Medulla oblongata (tissue), 1 donor: ENCODE measurements at regions not wholly inside any gene's neighbourhood (a gene's known extent, or its start where the extent isn't known, plus 50 kb on each side); places are given as distances from the start of the nearest gene placed in this dataset.

ENCODE experiments used
- DNase-seq: peaks from one replicate; pipeline ENCODE4 v3.0.0-alpha.2; 2015; ENCODE audit errors: extremely low spot score

DNA sequence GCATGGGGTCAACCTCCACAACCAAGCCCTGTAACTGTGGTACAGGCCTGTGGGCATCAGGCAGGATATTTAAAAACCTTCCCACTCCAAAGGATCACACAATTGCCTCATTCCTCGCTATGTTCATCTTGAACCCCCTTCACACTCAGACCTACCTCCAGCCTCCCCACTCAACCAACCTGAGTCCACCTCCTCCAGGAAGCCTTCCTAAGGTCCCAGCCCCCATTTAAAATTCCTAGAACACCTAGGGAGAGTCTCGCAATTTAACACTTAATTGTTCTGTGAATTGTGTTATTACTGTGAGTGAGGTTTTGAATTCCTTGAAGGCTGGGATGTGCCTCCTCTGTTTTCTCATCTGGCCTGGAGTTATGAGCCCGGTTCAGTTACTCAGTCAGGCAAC, 93.1 kb upstream of the SMNDC1 start:
- DNase-seq, result no peak

DNA sequence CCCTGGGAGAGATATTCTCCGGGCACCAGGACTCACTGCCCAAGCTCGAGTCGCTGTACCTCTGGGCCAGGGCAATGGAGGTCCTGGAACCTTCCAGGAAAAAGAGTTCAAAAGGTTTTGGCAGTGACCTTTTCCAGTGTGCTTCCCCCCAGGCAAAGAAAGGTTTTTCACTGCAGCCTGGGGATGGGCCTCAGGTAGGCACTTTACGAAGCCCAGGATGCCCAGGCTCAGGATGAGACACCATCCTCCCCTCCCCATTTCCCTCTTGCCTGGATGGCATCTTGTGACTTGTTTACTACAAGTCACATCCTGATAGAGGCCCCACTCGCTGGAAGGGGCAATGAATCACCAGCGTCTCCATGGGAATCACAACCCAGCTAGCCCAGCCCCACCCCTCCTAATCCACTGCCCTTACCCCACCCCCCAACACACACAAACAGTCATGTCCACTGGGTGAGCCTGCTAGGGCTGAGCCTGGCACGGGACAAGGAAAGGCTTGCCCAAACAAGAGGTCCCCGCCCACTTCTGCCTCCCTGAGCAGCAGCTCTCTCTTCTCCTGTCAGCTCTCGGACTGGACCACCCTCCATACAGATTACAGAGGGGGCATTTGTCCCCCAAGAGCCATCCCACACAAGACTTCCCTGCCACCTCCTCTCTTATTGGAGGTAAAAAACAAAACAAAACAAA, 93.8 kb upstream of the SMNDC1 start:
- DNase-seq, result no peak

DNA sequence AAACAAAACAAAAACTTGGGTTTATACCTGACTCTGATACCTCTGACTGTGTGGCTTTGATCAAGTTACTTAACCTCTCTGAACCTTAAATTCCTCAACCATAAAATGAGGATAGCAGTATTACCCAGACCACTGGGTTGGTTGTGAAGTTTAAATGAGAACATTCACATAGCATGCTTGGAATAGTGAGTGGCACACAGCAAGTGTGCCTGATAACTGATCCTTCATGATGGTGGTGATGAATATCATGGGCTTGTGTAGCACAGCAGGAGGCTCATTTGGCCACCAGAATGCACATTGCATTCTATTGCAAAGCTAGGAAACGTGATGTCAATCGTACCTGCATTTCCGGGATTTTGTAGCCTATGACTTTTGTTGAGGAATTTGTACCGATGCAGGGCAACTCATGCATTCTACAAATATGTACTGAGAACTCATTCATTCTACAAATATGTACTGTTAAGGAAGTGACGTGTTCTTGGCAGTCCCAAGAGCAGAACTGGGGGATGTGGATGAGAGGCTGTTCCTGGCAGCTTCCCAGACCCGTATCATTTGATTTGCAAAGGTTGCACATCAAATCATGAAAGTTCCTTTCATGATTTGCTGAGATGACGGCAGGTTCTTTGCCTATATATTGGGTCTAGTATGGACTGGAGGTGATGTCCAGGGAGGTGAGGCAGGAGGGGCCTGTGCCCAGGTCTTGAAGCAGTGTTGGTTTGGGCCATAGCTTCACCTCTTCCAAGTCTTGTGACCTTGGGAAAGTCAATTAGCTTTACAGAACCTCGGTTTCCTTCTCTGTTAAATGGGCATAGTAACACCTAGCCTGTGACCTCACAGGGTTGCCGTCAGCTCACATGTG, 94.6 kb upstream of the SMNDC1 start:
- DNase-seq, result no peak

DNA sequence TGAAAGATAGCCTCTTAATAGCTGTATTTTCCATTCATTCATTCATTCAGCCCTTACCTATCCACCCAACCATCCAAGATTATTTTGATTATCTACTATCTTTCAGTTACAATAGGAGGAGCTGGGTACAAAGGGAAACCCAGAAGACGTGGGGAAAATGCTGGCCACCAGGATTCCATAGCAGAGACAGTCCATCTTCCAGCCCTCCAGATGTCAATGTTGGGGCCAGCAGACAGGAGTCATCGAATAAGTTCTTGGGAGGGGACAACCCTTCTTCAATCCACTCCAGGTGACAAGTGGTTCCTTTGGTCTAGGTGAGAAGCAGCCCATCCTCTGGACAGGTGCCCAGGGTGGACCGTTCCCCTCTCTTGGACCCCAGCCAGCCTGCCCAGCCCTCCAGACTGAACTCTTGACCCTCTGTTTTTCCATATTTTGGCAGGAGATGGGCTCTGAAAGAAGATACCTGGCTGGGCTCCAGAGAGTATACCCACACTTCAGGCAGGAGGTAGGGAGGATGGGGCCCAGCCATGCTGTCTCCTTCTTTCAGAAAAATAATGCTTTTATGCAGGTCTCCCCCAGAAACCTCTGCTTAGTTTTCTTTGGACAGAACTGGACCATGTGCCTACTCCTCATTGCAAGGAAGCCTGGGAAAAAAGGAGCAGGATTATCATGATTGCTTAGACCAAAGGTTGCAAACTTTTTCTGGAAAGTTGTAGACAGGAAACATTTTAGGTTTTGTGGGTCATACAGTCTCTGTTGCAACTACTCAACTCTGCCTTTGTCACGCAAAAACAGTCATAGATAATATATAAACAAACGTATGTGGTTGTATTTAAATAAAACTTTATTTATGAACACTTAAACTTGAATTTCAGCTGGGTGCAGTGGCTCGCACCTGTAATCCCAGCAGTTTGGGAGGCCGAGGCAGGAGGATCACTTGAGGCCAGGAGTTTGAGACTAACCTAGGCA, 95.5 kb upstream of the SMNDC1 start:
- no peak for DNase-seq

DNA sequence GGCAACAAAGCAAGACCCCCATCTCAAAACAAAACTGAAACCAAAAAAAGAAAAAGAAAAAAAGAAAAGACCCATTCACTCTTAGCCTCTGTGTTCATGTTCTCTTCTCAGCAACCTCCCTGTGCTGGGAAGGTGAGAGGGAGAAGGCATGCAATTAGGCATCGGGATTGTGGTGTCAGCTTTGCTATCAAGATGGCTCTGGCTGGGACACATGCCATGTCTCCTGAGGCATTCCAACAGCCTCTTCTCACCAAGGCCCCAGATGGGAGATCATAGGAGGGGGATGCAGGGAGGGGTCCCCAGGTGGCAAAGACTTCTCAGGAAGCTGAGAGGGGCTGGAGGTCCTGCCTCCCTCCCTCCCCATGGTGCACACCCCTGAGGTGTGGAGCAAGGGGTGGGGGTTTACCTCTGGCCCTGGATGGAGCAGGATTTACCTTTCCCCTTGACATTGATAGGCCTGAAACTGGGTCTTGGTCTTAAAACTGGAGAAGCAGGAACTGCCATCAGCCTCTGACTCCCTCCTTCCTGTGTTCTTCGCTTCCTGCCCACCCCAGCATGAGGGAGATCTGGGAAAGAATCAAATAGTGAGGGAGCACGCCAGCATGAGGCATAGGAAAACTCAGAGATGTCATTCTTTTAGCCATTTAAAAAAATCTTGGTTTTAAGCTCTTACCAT, 96.2 kb upstream of the DUSP5 start:
- no peak for DNase-seq

DNA sequence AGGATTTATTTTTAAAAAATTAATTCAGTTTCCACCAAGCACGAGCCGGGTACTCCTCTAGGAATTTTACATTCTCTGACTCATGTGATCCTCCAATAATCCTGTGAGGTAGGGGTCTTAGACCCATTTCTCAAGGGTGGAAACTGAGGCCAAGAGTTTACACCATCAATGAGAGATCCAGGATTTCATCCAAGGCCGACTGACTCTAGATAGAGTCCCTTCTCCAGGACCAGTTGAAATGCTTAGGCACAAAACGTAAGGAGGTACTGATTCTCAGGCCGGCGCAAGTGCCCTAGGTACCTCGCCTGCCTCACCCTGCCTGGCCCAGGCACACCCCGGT, 95.7 kb upstream of the DUSP5 start:
- DNase-seq, result no peak

DNA sequence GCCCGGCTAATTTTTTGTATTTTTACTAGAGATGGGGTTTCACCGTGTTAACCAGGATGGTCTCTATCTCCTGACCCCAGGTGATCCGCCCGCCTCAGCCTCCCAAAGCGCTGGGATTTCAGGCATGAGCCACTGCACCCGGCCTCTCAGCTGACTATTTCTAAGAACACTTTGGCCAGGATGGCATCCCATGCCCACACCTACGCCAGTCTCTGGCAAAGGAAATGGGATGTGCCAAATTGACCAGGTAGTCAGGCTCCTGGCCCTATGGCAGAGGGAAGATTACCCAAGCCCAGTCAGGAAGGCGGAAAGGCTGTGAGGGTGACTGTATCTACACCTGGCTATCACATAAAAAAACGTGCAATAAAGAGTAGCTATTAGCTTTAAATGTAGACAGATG, 94.1 kb upstream of the DUSP5 start:
- DNase-seq, result no peak

DNA sequence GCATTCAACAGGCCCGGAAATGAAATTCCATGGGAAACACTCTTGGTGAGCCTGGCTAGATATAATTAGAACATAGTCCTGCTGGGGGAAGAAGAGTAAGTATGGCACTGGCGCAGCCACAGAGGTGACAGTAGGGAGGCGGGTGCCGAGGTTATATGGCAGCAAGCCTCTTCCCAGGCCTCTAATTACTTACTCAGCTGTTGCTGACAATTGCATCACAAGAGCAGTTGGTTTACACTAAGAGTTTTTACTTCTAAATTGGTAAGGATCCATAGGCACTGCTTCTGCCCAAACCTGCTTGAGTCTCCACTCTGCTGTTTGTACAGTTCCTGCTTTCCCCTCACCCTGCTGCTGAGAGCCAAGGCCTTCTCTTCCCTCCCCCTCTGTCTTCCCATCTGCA, 93.3 kb upstream of the DUSP5 start:
- no peak for DNase-seq

DNA sequence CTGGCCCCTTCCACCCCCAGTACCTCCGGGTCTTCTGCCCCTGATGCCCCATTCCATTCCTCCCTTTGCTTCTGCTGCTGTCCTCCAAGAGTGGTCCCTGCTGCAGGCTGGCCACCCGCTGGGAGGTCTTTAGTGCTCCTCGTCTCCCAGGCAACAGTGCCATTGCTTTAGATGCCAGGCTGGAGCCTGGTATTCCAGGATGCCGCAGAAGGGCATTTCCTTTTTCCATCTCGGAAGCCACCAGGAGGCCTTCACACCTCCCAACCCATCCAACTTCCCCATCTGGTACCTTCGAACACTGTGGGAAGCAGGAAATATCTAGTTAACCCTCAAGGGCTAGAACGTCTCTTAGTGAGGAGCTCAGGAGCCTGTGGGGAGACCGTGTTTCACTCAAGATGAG, 92.9 kb upstream of the DUSP5 start:
- DNase-seq, result no peak

DNA sequence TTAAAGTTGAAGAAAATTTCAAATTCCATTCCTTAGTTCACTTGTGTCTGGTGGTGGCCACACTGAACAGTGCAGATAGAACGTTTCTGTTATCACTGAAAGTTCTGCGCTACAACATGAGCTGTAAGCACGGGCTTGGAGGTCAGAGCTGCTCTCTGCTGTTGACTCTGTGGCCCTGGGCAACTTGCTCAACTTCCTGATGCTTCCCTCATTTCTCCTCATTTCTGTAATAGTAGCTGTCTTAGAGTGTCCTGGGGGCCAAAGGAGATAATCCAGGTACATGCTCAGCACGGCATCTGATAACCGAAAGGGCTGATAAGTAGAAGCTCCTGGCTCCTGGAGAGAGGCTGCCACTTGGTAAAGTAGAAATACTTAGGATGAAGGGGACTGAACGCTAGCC, 92.3 kb upstream of the DUSP5 start:
- no peak for DNase-seq

DNA sequence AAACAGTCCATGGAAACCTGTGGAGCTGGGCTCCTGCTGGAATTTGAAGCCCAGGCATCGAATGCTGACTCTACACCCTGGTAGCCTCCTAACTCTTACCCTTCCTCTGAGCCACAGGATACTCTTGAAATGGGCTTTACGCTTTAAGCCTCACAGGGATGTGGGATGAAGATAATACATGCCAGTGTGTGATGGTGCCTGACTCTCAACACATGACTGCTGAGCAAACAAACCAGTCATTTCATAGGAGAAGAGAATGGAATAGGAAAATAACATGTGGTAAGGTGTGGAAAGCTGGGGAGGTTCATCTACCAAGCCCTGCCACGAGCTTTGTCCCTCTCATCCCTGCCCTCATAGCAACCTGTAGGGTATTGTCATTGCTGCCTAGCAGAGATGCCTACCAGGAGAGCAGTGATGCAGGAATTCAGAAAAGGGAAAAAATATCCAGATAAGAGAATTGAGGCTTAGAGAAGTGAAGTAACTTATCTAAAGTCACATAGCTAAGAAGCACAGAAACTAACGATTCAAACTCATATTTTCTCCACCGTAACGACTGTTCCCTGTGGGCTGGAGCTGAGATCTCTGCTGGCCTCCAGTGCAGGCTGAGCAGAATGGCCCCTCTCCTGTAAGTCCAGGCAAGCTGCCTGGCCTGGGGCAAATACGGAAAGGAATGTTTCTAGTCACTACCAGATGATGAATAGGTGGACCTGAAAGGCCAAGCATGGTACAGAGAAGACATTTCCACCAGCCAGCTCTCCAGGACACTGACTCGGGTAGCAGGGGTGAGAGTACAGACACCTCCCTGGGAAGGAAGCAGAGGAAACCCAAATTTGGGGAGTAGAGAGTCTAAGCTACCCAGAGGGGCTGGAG, 90.2 kb upstream of the DUSP5 start:
- DNase-seq, result no peak

DNA sequence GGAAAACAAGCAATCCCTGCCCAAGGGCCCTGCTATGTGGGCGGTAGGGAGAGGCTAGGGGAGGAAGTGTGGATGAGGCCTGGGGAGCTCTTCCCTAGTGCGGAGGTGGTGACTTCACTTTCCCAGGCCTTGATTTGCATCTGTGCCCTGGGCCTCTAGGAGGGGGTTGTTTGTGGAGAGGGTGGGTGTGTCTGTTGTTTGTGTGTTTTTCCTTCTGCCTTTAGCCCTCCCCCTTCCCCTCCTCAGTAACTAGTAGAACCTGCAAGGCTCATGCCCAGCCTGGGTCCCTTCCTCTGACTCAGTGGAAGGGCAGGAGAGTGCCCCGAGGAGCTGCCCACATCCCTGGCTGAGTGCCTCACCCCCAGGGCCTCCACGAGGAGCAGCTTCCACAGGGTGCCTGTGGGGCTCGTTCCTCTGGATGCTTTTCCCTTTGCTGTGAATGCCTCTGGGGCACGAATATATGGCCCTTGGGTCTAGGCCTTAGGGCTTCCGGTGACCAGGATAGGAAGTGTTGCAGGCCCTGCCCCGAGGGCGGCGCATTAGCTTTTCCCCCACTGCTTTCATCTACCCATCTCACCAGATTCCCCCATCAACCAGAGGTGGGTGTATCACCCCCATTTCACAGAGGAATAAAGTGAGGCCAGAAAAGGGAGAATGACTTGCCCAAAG, 89.4 kb upstream of the DUSP5 start:
- no peak for DNase-seq

DNA sequence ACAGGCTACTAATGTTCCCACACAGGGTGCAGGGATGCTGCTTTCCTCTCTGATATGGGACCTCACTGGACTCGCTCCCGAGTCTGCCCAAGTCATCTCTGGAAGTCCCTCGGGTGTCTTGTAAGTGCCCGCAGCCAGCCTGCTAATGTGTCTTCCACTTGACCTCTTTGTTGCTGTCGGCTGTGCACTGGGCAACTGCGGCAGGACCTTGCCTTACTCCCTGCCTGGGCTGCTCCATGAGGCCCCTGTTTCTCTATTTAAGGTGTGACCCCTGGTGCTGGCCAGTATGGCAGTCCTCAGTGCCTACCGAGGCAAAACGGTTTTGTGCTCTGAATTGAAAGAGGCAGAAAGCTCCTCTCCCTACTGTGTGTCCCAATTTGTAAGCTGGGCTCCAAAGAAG, 88.8 kb upstream of the DUSP5 start:
- no peak for DNase-seq

DNA sequence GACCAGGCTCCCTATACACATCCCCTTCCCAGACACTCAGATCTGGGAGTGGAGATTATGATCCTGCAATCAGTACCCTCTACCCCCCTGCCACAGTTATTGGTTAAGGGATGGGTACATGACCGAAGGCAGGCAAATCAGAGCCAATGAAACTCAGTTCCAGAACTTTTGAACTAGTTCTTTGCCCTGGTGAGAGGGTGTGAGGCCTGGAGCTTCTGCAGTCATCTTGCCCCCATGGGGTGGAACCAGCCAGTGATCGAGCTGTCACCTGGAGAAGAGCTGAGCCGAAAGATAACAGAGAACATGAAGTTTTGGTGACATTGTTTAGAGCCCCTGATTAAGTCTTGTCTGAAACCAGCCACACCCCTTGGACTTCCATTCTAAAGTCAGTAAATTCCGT, 88.2 kb upstream of the DUSP5 start:
- no peak for DNase-seq

DNA sequence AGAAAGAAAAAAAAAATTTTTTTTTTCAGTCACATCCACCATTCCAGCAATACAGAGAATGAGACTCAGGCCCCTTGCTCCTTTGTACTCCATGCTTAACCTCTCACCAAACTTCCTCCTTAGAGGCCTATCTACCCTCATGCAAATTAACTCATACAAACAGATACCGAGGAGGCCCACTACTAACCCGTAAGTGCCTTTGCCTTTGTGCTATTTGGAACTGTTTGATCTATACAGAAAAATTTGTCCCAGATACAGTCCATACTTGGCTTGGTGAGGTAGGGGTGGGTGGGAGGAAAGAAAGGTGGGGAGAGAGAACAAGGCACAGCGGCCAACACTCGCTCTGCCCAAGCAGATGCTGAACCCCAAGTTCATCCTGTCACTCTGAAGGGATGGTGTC, 87.8 kb upstream of the DUSP5 start:
- no peak for DNase-seq

DNA sequence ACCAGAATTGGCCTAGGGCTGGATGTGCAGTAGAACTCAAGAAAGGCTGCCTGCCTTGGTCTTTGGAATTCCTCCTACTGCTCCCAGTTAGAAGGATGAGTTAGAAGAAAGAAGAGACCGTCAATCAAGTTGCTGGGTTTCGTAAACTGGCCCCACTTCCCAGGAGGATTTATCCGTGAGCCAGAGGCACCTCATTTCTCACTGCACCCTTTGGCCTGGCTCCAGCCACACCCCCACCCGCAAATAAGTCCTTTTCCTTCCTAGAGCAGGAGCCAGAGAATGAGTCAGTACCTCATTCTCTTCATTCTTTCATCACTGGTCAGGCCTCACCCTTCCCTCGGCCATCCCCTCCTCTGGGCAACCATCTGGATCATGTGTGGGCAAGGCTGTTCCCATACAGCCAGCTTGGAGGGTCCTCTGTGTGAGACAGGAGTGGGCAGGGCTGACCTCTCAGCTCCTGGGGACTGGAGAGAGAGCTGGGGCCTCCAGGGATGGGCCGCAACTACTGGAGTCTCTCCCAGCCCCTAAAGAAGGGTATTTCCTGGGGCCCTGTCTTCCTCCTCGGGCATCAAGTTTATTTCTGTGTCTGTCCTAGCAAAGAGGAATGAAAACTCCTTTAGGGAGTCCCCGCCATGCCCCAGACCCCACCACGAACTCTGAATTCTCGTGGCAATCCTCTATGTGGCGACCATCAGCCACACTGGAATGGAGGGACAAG, 87.2 kb upstream of the DUSP5 start:
- DNase-seq, result no peak

DNA sequence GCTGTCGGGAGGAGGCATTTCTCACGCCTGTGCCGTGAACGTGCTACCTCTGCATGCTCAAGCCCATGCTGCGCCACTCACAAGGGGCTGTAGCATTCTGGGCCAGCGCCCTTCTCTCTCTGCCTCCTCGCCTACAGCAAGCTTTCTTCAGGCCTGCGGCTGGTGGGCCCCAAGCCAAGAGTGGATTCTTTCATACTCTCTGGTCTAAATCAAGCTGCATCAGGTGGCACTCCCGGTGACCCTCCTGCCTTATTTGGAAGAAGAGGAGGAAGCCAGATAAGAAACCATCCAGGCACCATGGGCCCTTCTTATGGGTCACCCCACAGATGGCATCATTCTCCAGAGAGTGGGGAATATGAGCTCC, 86.7 kb upstream of the DUSP5 start:
- DNase-seq, result no peak

DNA sequence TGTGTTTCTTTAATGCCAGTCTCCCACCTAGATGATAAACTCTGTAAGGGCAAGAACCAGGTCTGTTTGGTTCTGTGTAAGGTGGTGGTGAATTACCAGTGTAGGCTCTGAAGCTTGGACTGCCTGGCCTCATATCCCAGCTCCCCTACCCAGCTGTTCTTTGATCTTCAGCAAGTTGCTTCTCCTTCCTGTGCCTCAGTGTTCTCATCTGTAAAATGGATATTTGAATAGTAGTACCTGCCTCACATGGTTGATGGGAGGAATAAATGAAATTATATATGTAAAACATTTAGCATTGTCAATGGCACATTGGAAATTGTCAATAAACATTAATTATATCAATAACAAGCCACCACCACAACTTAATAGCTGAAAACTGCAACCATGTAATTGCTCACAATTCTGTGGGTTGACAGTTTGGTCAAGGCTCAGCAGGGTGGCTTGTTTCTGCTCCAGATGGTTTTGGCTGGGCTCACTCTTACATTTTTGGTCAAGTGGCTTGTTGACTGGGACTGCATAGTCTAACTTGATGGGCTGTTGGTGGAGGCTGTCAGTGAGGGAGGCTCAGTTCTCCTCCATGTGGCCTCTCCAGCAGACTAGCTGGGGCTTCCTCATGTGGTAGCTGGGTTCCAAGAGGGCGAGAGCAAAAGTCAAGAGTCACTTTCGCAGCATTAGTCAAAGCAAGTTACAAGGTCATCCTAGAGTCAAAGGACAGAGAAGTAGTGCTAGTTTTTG, 84.5 kb upstream of the DUSP5 start:
- DNase-seq, result no peak

DNA sequence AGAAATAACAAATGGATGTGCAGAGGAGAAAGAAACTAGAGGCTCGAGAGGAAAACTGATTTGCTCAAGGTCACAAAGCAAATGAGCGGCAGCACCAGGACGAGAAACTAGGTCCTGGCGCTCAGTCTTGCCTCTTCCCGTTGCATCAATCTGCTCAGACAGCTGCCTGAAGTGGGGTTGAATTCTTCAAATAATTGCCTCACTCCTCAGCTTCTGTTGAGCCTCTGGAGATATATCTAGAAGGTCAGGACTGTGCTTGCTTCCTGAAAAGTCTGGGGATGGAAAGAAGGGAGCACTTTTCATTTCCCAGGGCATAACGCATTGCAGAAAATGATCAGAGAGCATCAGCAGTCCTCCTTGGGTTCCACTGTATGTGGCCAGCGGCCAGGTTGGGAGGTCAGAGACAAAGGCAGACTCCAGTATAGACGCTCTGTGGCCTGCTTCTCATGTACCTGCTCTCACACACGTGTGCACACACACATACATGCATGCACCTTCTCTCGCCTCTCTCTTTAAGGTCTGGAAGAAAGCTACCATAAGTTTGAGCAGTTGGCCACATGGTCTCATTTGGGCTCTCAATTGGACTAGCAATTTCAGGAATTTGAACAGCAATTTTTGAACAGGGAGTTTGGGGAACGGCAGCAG, 83.7 kb upstream of the DUSP5 start:
- no peak for DNase-seq
